ENCODE measurements at regions not wholly inside any gene's neighbourhood (a gene's known extent, or its start where the extent isn't known, plus 50 kb on each side); places are given as distances from the start of the nearest gene placed in this dataset.

DNA sequence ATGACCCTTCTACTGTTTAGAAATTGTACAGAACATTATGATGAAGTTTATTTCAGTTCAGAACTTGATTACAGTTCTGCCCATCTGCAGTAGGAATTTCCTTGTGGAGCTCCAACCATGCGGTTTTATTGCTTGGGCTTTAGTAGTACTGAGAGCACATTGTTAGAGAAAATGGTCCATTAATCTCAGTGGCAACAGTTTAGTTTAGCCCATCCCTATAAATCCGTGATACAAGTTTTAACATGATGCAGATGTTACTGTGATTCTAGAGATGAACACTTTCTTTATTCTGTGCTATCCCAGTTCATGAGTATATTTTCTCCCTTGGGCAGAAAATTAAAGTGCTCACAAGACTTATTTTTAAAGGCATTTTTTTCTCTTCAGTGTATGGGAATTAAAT, 84.8 kb upstream of the FZD8 start:
- ATAC-seq, result no peak
- Mint-ChIP-seq H3K27ac (no peak overlapping the region), H3K9me3 (no peaks in the 10 kb centered on the region), H3K4me1 (ENCODE audit: low read depth) (no peaks in the 10 kb centered on the region), H3K27me3 (no peaks in the 10 kb centered on the region), H3K36me3 (ENCODE audit: low read depth) (no peaks in the 10 kb centered on the region), H3K4me3 (no peak overlapping the region)
- DNase-seq, result no peak
- no peak for TF ChIP-seq CTCF (IDR thresholded peaks at IDR 0.05)
- POLR2A ChIA-PET, result no interaction called here
- intact Hi-C loops (cut with micrococcal nuclease), result no loop called here
- CTCF ChIA-PET, result no interaction called here

DNA sequence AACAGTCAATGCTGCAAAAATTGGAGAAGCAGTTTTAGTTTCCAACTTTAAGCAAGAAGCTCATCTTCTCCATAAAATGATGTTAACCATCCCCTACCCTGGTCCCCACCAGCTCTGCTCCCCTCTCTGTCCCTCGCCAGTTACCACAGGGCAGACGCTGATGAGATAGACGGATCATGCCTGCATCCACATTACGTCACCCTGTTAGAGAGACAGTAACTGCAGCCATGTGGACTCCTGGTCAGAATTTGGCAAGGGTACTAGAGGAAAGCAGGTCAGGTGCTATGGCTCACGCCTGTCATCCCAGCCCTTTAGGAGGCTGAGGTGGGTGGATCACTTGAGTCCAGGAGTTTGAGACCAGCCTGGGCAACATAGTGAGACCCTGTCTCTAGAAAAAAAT, 81.9 kb upstream of the FZD8 start:
- H3K4me3 Mint-ChIP-seq, result no peak overlapping the region
- intact Hi-C loops (cut with micrococcal nuclease), result no loop called here
- POLR2A ChIA-PET, result no interaction called here
- H3K36me3 Mint-ChIP-seq (ENCODE audit: low read depth), result no peaks in the 10 kb centered on the region
- ATAC-seq (no peak), DNase-seq (no peak)
- H3K27me3 Mint-ChIP-seq, result no peaks in the 10 kb centered on the region
- no peak for TF ChIP-seq CTCF (IDR thresholded peaks at IDR 0.05)
- no peaks in the 10 kb centered on the region for H3K9me3 Mint-ChIP-seq
- H3K27ac Mint-ChIP-seq, result no peak overlapping the region
- CTCF ChIA-PET, result no interaction called here
- no peaks in the 10 kb centered on the region for H3K4me1 Mint-ChIP-seq (ENCODE audit: low read depth)

GRCh38 chr10:35723059-35723458, 81.0 kb upstream of the FZD8 start:
- intact Hi-C loops (cut with micrococcal nuclease), result no loop called here
- Mint-ChIP-seq H3K36me3 (ENCODE audit: low read depth) (no peaks in the 10 kb centered on the region), H3K4me3 (no peak overlapping the region), H3K27me3 (no peaks in the 10 kb centered on the region), H3K9me3 (no peaks in the 10 kb centered on the region), H3K27ac (no peak overlapping the region), H3K4me1 (ENCODE audit: low read depth) (no peaks in the 10 kb centered on the region)
- CTCF ChIA-PET, result no interaction called here
- POLR2A ChIA-PET, result no interaction called here
- ATAC-seq, result no peak
- no peak for TF ChIP-seq CTCF (IDR thresholded peaks at IDR 0.05)
- no peak for DNase-seq

DNA sequence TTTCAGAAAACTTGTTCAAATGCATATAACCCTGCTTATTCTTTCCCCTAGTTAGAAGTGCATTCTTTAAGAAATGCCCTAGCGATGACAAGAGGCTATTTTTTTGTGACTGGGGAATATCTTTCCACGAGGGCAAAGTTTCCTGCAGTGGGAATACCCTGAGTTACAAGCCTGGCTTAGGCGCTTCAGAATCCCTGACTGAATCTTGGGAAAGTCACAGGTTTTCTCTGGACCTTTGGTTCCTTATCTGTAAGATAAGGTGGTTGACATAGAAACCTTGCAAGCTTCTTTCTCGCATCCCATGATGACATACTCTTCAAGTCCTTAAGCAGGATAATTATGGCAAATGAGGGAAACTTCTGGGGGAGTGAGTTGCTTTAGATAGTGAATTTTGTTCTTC, 80.5 kb upstream of the FZD8 start:
- intact Hi-C loops (cut with micrococcal nuclease), result no loop called here
- POLR2A ChIA-PET, result no interaction called here
- H3K4me1 Mint-ChIP-seq (ENCODE audit: low read depth), result no peaks in the 10 kb centered on the region
- H3K27me3 Mint-ChIP-seq, result no peaks in the 10 kb centered on the region
- no peak overlapping the region for H3K4me3 Mint-ChIP-seq
- ATAC-seq, result no peak
- H3K36me3 Mint-ChIP-seq (ENCODE audit: low read depth), result no peaks in the 10 kb centered on the region
- no peak for TF ChIP-seq CTCF (IDR thresholded peaks at IDR 0.05)
- DNase-seq, result no peak
- no peaks in the 10 kb centered on the region for H3K9me3 Mint-ChIP-seq
- no peak overlapping the region for H3K27ac Mint-ChIP-seq
- CTCF ChIA-PET, result no interaction called here

GRCh38 chr10:35722226-35722625, 80.1 kb upstream of the FZD8 start:
- Mint-ChIP-seq H3K27ac (no peak overlapping the region), H3K4me3 (no peak overlapping the region), H3K4me1 (ENCODE audit: low read depth) (no peaks in the 10 kb centered on the region), H3K27me3 (no peaks in the 10 kb centered on the region), H3K9me3 (no peaks in the 10 kb centered on the region), H3K36me3 (ENCODE audit: low read depth) (no peaks in the 10 kb centered on the region)
- intact Hi-C loops (cut with micrococcal nuclease), result no loop called here
- DNase-seq (no peak), ATAC-seq (no peak)
- no peak for TF ChIP-seq CTCF (IDR thresholded peaks at IDR 0.05)
- POLR2A ChIA-PET, result no interaction called here
- CTCF ChIA-PET, result no interaction called here
